A549 (cell line): ENCODE measurements at regions not wholly inside any gene's neighbourhood (a gene's known extent, or its start where the extent isn't known, plus 50 kb on each side); places are given as distances from the start of the nearest gene placed in this dataset.

Experiments used
- HOXA7 ChIP-seq: fragments of 250-450 bp; sonication (Bioruptor Pico); IDR thresholded peaks from 2 replicates; pipeline ENCODE4 v1.5.0; 2020; ENCODE audit warnings: mild to moderate bottlenecking, moderate library complexity
- TF ChIP-seq, protein P1 (sequence below): fragments of >200 bp; sonication (Bioruptor Twin); formaldehyde crosslinking; IDR thresholded peaks from 3 replicates; pipeline ENCODE4 v1.5.1; 2016

DNA sequence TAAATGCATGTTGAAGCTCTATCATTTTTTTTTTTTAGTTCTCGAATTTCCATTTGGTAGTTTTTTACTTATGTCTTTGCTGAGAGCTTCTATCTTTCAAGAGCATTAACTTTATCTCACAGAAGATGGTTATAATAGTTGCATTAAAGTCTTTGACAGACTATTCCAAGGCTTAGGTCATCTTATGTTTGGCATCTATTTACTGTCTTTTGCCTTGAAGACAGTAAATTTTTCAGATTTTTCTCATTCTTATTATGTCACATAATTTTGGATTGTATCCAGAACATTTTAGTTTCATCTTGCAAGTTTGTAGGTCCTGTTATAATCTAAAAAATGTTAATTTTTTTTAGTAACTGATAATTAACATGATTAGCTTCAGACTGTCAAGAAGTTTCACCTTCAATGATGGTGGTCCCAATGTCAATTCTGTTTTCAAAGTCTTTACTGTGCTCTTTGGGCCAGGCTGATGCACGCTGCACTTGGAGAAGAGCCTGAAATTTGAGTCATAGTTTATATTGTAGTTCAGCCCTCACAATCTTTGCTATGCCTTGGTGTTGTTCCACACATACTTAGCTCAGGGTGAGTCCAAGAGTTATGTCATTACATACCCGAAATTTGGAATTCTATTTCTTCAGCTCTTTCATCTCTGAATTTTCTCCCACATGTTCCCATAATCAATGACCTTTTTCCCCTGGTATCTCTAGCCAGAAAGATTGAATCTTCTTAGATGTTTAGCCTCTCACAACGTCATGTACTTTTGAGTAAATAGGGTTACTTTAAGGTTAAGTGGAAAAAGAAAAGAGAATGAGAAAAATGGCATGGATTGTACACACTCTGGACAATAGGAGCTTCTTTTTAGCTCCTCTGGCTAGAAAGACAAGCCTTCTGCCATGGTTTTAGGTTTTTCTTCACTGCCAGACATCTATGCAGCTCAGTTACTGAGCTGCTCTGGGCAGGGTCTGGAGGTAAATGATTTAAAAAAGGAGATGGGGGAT, 110.3 kb upstream of the BTBD3 start:
- TF ChIP-seq HOXA7 (CRISPR knock-in tag) = no peak
- TF ChIP-seq, protein P1, sequence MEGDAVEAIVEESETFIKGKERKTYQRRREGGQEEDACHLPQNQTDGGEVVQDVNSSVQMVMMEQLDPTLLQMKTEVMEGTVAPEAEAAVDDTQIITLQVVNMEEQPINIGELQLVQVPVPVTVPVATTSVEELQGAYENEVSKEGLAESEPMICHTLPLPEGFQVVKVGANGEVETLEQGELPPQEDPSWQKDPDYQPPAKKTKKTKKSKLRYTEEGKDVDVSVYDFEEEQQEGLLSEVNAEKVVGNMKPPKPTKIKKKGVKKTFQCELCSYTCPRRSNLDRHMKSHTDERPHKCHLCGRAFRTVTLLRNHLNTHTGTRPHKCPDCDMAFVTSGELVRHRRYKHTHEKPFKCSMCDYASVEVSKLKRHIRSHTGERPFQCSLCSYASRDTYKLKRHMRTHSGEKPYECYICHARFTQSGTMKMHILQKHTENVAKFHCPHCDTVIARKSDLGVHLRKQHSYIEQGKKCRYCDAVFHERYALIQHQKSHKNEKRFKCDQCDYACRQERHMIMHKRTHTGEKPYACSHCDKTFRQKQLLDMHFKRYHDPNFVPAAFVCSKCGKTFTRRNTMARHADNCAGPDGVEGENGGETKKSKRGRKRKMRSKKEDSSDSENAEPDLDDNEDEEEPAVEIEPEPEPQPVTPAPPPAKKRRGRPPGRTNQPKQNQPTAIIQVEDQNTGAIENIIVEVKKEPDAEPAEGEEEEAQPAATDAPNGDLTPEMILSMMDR = no peak
